Right lobe of liver (tissue), 6 donors: ENCODE measurements at regions not wholly inside any gene's neighbourhood (a gene's known extent, or its start where the extent isn't known, plus 50 kb on each side); places are given as distances from the start of the nearest gene placed in this dataset.
"Not testable (repeated sequence)": the region's sequence is repeated elsewhere in the genome, so short reads cannot be mapped to it uniquely, and the experiment has no call there.

ENCODE experiments used
- ATAC-seq, 4 donors: fragments of 200-7000 bp; cut with Tn5 transposase; one replicate each; pipeline ENCODE4 v1.9.1; 2020; ENCODE audit warnings: mild to moderate bottlenecking in 4 of 4, moderate library complexity in 4 of 4
- DNase-seq, 3 donors: peaks; one replicate each; pipeline ENCODE4 v3.0.0-alpha.2; 2020
- H3K27ac ChIP-seq, 3 donors: fragments of 200-600 bp; one replicate each; pipeline ENCODE4 v1.8.0; 2022
- H3K27me3 ChIP-seq, 2 donors: fragments of 200-600 bp; one replicate each; pipeline ENCODE4 v1.8.0; 2022
- H3K36me3 ChIP-seq, 4 donors: fragments of 200-600 bp; sonication (generic) in 1 of 4; one replicate each; pipeline versions ENCODE4 v1.5.1 to v1.8.0; 2017 to 2022; ENCODE audit warnings: control low read depth in 1 of 4
- H3K4me1 ChIP-seq, 4 donors: fragments of 200-600 bp; sonication (generic) in 1 of 4; one replicate each; pipeline versions ENCODE4 v1.5.1 to v1.8.0; 2017 to 2022; ENCODE audit warnings: control low read depth in 1 of 4
- H3K4me3 ChIP-seq, 3 donors: fragments of 200-600 bp; one replicate each; pipeline ENCODE4 v1.8.0; 2022
- H3K9me3 ChIP-seq, 4 donors: fragments of 200-600 bp; sonication (generic) in 1 of 4; one replicate each; pipeline versions ENCODE4 v1.5.1 to v1.8.0; 2017 to 2022; ENCODE audit warnings: control low read depth in 1 of 4
- POLR2A ChIP-seq: fragments of 450-650 bp; IDR thresholded peaks from one replicate; pipeline ENCODE4 v1.6.1; 2017; ENCODE audit warnings: antibody characterized with exemption, mild to moderate bottlenecking
- WGBS: methylation state at CpG from one replicate; pipeline ENCODE4 v1.1.6; 2018; ENCODE audit warnings: low coverage, low lambda C conversion rate; ENCODE audit not compliant: insufficient coverage; ENCODE audit errors: missing lambda C conversion rate; 5-methylcytosine and 5-hydroxymethylcytosine counted together
- intact Hi-C, 2 donors: fragments of 100-400 bp; cut with DNase I; formaldehyde crosslinking; loops; one replicate each; pipeline versions ENCODE4 v1.11.2 to v1.14.1; 2022
- TF ChIP-seq, protein P1 (sequence below), 4 donors: fragments of 200-600 bp in 3 of 4; fragments of 450-650 bp in 1 of 4; IDR thresholded peaks; one replicate each; pipeline versions ENCODE4 v1.5.1 to v1.8.0; 2016 to 2022; ENCODE audit warnings: antibody characterized with exemption in 4 of 4, mild to moderate bottlenecking in 2 of 4
- donor health status: DM: no; HTN: yes; CAD: no.
- donor health status: DM: no; HTN: no; CAD: no.
- donor health status: DM: no; HTN: no; CAD: no.
- donor health status: DM: no; HTN: yes; CAD: no.
- donor health status: DM: no; HTN: yes; CAD: no.

DNA sequence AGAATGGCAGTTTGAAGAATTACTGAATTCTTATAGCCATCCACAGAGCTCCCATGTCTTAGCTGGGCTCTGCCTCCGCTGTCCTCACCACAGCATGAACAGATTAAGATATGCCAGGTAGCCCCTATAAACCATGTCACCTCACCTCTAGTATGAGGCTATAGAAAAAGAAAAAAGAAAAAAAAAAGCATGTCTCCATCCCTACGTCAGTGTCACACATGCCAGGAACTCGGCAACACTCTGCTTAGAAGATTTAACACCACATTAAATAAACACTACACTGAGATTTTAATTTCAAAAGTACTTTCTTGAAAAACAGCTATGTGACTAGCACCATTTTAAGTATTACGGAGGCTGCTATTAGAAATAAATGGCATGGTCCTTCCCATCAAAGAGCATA, 149.4 kb downstream of the CAPZA3 start:
- intact Hi-C loops = no loop called here
- H3K36me3 ChIP-seq = no peaks in the 10 kb centered on the region
- TF ChIP-seq POLR2A = no peak
- TF ChIP-seq, protein P1, sequence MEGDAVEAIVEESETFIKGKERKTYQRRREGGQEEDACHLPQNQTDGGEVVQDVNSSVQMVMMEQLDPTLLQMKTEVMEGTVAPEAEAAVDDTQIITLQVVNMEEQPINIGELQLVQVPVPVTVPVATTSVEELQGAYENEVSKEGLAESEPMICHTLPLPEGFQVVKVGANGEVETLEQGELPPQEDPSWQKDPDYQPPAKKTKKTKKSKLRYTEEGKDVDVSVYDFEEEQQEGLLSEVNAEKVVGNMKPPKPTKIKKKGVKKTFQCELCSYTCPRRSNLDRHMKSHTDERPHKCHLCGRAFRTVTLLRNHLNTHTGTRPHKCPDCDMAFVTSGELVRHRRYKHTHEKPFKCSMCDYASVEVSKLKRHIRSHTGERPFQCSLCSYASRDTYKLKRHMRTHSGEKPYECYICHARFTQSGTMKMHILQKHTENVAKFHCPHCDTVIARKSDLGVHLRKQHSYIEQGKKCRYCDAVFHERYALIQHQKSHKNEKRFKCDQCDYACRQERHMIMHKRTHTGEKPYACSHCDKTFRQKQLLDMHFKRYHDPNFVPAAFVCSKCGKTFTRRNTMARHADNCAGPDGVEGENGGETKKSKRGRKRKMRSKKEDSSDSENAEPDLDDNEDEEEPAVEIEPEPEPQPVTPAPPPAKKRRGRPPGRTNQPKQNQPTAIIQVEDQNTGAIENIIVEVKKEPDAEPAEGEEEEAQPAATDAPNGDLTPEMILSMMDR (IDR thresholded peaks at IDR 0.05) = no peak
- no peak overlapping the region for H3K4me3 ChIP-seq
- no peak overlapping the region for H3K27ac ChIP-seq
- DNase-seq (no peak), ATAC-seq (no peak)
- no peaks in the 10 kb centered on the region for H3K27me3 ChIP-seq
- H3K9me3 ChIP-seq = no peaks in the 10 kb centered on the region
- no peaks in the 10 kb centered on the region for H3K4me1 ChIP-seq
- WGBS = 73% methylated on average over 4 of the region's 4 CpGs

DNA sequence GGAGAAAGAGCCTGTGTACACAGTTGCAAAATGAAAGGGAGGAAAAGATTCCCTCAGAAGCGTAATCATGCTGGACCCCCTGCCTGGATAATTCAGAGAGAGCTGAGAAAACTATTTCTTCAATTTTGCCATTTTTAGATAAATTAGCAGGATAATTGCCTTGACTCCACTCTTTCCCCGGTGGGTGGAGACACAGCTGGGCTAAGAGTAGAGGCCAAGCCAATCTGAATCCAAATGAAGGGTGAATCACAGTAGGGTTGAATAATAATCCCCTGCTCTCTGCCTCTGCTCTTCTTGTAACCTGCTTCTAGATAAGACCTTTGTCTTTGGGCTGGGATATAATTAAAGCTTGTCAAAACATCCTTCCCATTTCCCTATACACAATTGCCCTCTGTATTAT, 150.1 kb downstream of the CAPZA3 start:
- H3K4me1 ChIP-seq = no peaks in the 10 kb centered on the region
- ATAC-seq (no peak), DNase-seq (no peak)
- 65% methylated on average over 2 of the region's 2 CpGs for WGBS
- H3K4me3 ChIP-seq = no peak overlapping the region
- no peaks in the 10 kb centered on the region for H3K36me3 ChIP-seq
- intact Hi-C loops = no loop called here
- TF ChIP-seq, protein P1 (IDR thresholded peaks at IDR 0.05) = no peak
- TF ChIP-seq POLR2A = no peak
- H3K27me3 ChIP-seq = no peaks in the 10 kb centered on the region
- H3K9me3 ChIP-seq = no peaks in the 10 kb centered on the region
- no peak overlapping the region for H3K27ac ChIP-seq

DNA sequence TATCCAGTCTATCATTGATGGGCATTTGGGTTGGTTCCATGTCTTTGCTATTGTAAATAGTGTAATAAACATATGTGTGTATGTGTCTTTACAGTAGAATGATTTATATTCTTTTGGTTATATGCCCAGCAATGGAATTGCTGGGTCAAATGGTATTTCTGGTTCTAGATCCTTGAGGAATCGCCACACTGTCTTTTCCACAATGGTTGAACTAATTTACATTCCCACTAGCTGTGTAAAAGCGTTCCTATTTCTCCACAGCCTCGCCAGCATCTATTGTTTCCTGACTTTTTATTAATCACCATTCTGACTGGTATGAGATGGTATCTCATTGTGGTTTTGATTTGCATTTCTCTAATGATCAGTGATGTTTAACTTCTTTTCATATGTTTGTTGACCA, 152.7 kb downstream of the CAPZA3 start:
- not testable (repeated sequence) for ATAC-seq, H3K4me1 ChIP-seq

DNA sequence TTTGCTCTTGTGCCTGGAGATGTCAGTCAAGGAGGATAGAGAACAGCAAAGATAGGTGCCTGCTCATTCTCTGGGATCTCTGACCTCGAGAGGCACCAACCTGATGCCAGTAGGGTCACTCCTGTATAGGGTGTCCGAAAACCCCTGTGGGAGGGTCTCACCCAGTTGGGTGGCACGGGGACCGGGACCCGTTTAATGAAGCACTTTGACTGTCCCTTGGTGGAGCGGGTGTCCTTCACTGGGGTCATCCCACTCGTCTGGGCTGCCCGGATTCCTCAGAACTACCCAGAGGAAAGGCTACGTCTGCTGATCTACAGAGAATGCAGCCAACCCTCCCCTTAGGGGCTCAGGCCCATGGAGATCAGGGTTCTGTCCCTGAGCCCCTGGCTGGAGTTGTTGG, 157.6 kb downstream of the CAPZA3 start:
- Histone ChIP-seq H3K4me3 (no peak overlapping the region), H3K9me3 (no peaks in the 10 kb centered on the region), H3K4me1 (no peaks in the 10 kb centered on the region), H3K36me3 (no peaks in the 10 kb centered on the region), H3K27me3 (no peaks in the 10 kb centered on the region), H3K27ac (no peak overlapping the region)
- intact Hi-C loops = no loop called here
- ATAC-seq (no peak), DNase-seq (no peak)
- TF ChIP-seq, protein P1 (IDR thresholded peaks at IDR 0.05) = no peak
- no peak for TF ChIP-seq POLR2A
- 60% methylated on average over 1 of the region's 9 CpGs for WGBS

More for the DNA sequence above, 152.7 kb downstream of the CAPZA3 start:
- H3K36me3 ChIP-seq, H3K27me3 ChIP-seq, H3K27ac ChIP-seq, DNase-seq, H3K9me3 ChIP-seq, H3K4me3 ChIP-seq, intact Hi-C loops: not testable (repeated sequence)
- 66% methylated on average over 3 of the region's 3 CpGs for WGBS

DNA sequence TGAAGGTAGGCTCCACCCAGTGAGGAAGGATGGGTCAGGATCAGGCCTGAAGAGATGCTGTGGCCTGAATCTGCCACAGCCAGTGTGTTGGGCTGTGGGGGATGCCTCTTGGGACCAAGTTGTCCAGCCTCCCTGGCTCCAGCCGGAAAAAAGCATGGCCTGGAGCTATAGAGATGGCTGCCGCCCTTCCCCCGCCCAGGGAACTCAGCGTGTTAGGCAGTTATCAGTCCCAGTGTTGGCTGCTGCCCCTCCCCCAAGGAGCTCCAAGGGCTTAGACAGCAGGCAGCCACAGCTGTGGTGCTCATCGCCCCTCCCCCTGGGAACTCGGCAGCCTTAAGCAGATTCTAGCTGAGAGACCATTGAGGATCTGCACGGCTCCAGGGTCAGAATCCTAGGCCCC, 158.0 kb downstream of the CAPZA3 start:
- ATAC-seq (no peak), DNase-seq (no peak)
- H3K36me3 ChIP-seq = no peaks in the 10 kb centered on the region
- H3K27ac ChIP-seq = no peak overlapping the region
- no peaks in the 10 kb centered on the region for H3K9me3 ChIP-seq
- no peaks in the 10 kb centered on the region for H3K4me1 ChIP-seq
- TF ChIP-seq, protein P1 (IDR thresholded peaks at IDR 0.05) = no peak
- TF ChIP-seq POLR2A = no peak
- no peak overlapping the region for H3K4me3 ChIP-seq
- H3K27me3 ChIP-seq = no peaks in the 10 kb centered on the region
- WGBS = 0% methylated on average over 1 of the region's 7 CpGs
- intact Hi-C loops = no loop called here
